ENCODE measurements at regions not wholly inside any gene's neighbourhood (a gene's known extent, or its start where the extent isn't known, plus 50 kb on each side); places are given as distances from the start of the nearest gene placed in this dataset.
"Not testable (repeated sequence)": the region's sequence is repeated elsewhere in the genome, so short reads cannot be mapped to it uniquely, and the experiment has no call there.

DNA sequence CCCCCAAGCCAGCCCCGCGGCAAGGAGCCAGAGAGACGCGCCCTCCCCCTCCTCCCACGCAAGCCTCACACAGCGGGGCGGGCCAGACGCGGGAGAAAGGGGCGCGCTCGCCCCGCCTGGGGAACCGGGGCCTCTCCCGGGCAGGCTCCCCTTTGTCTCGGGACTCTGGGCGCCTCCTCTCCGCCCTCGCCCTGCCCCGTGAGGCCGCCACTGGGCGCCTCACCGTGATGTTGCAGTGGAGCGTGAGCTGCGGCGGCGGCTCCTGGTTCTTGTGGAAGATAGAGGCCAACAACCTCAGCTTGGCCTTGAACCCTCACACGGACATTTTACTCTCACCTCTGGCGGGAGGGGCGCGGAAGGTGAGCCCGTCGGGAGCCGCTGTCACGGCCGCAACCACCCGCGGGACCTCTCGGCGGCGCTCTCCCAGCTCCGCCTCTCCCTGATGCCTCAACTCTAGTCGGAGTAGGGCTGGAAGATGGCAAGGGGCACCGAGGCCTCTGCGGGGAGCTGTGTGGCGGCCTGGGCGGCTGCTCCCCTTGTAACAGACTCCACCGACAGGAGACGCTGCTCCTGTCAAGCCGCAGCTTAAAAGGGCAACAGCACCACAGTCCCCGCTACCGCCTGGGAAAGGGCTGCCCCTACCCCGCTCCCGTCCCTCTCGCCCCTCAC lies 179.2 kb upstream of the ZSCAN2 start:
- not testable (repeated sequence) for DNase-seq

DNA sequence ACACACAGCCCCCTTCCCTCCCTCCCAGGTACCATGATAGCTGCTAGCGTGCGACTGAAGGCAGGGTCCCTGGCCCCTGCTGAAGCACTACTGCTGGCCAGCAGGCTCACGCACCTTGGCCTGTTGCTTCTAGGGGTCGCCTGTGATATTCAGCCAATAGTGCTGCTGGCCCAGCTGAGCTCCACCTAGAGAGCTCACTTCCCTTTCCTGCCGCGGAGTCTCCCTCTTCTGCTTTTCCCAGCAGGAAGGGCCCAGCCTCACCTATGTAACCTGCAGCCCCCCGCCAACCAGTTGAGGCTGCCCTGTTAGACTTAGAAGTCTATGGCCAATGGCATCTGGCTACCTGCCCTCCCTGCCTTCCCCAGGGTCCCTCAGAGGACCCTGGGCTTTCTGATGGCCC lies 175.5 kb upstream of the ZSCAN2 start:
- not testable (repeated sequence) for DNase-seq

GRCh38 chr15:84473305-84473877 lies 127.4 kb upstream of the ZSCAN2 start:
- not testable (repeated sequence) for DNase-seq

DNA sequence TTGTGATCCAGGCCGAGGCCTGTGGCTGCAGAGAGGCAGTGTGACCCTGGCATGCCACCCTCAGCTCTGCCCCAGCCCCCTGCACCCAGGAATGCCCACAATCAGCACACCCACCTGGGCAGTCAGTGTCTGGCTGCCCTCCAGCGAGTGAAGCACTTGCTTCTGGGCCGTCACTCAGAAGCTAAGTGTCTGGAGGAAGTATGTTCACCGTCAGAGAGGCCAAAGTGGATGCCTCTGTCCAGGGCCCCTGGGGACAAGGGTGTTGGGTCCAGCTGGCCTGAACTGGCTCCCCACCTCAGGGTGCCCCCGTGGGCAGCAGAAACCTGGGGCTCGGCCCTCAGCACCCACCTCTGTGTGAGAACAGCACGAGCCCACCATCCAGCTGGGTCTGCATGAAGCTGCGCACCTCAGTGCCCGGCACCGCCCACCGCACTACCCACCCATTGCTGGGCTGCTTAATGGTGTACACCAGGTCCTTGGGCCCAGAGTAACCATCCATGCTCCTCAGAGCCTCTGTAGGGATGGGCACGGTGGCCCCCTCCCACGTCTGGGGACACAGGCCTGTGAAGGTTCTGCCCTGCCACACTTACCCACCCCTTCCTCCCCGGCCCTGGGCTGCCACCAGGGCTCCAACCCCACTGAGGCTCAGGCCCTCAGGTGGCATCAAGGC lies 124.3 kb upstream of the ZSCAN2 start:
- DNase-seq = not testable (repeated sequence)

- DNase-seq = not testable (repeated sequence)
These were observed 123.3 kb upstream of the ZSCAN2 start for GRCh38 chr15:84477550-84477949.

DNA sequence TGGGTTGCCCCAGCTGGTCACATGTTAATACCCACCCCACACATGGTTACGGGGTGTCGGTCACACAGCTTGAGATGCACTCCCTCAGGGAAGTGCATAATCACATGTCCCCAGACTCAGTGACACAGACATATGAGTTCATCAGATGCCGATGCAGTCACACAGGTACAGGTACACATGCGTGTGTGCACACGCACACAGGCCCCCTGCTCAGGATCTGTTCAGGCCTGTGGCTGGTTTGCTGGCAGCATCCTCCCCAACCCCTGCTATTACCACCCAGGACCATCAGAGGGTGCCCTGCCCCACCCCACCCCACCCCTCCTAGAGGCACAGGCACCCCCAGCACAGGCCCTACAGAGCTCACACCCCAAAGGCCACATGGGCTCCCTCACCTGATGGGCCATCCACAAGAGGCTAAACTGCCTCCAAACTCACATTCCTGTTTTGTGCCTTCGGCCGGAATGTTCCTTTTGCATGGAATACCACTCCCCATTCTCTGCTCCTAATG lies 120.6 kb upstream of the ZSCAN2 start:
- DNase-seq = not testable (repeated sequence)

DNA sequence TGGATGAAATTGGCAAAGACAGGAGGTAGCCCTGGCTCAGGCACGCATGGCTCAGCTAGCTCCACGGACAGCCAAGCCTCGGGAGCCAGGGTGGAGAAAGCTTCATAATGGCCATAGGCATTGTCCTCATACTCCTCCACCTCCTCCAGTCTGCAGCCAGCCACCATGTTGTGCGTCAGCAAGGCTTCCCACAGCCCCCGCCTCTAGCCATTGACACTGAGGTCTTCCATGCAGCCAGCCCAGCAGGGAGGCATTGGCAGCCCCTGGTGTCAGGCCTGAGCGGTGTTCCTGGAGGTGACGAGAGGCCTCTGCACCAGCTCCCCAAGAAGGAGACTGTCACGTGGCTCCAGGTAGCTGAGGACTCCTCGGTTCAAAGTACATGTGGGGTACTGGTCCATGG lies 117.0 kb upstream of the ZSCAN2 start:
- not testable (repeated sequence) for DNase-seq

- peak; percentile 26 for DNase-seq
These were observed 100.5 kb upstream of the ZSCAN2 start for GRCh38 chr15:84500165-84500889.

DNA sequence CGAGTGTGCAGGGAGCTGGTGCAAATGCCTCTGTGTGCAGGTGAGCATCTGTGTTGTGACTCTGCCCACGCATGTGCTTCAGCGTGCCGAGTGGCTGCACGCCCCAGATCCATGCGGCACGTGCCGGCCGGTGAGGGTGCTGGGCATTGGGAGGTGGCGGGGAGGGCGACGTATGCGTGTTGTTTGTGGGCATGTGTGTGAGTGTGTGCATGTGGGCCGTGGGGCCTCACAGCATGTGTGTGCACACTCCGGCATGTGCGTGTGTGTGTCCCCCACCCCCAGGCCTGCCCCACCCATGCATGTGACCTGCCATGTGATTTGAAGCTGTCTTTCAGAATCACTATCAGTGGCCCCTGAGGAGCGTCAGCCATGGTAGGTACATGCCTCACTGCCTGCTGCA lies 97.7 kb upstream of the ZSCAN2 start:
- not testable (repeated sequence) for DNase-seq

- DNase-seq = not testable (repeated sequence)
These were observed 95.3 kb upstream of the ZSCAN2 start for GRCh38 chr15:84505552-84505951.

- DNase-seq = not testable (repeated sequence)
These were observed 88.5 kb upstream of the ZSCAN2 start for GRCh38 chr15:84512324-84512723.

- DNase-seq = not testable (repeated sequence)
These were observed 84.0 kb upstream of the ZSCAN2 start for GRCh38 chr15:84516773-84517172.

- peak; percentile 58 for DNase-seq
These were observed 75.1 kb upstream of the ZSCAN2 start for GRCh38 chr15:84525491-84526344.

GRCh38 chr15:84530751-84531150 lies 70.1 kb upstream of the ZSCAN2 start:
- DNase-seq = not testable (repeated sequence)

DNA sequence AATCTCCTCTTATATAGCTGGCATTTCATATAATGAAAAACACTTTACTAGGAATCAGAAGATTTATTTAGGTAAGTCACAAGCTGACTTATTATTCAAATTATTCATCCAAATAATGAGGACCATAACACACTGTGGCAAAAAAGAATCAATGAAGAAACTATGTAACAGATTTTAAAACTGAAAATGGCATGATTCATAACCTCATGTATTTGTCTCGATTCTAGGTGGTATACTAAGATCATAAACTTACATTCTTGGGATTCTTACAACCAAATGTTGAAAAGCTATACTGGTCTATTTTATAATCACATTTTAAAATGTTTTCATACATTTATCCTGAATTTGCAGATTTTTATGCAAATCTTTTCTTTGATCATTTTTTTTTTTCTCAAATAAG lies 69.6 kb upstream of the ZSCAN2 start:
- not testable (repeated sequence) for DNase-seq

DNA sequence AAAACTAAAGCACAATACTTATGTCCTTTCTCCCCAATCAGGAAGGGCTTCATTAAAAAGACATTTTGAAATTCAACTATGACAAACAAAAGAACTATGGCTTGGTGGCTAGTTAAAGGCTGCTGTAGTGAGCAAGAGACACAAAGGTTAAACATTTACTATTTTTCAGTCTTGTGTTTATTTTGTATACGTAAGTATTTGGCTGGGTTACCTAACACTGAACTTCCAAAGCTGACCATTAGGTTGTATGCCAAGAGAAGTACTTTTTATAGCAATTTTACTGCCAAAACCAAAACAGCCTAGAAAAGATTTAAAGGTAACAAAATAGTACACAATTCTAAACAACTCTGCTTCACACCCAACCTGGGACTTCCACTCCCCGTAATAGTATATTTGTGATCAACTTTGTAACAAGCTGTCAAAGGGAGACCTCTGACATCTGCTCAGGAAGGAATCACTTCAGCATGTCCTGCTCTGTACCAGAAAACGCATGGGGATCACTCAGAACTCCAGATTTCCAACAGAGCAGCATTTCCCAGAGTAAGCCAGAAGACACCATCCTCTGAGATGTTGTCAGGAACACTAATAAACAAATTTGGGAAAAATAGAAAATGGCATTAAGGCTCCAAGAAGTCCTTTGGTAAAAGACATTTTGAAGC lies 69.0 kb upstream of the ZSCAN2 start:
- not testable (repeated sequence) for DNase-seq

- peak; percentile 8 for DNase-seq
These were observed 67.1 kb upstream of the ZSCAN2 start for GRCh38 chr15:84533705-84534104.

GRCh38 chr15:84534561-84535235 lies 66.1 kb upstream of the ZSCAN2 start:
- DNase-seq = not testable (repeated sequence)

DNA sequence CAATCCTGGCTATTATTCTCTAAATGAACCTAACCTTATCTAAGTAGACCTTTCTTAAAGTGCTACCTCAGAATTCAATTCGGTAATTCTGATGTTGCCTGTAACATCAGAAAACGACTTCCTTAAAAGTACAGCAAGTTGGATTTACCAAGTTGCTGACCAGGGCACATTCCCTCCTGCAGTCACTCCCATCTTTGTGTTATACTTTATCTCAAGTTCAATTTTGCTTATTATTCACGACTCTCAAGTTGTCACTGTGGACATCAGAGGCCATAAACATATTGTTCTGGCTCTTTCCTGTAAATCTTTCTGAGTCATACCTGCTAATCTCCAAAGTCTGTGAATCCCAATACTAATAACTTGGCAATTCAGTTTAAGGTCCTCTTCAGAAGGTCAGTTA lies 64.6 kb upstream of the ZSCAN2 start:
- not testable (repeated sequence) for DNase-seq

- DNase-seq = not testable (repeated sequence)
These were observed 56.2 kb upstream of the ZSCAN2 start for GRCh38 chr15:84544586-84544985.

DNA sequence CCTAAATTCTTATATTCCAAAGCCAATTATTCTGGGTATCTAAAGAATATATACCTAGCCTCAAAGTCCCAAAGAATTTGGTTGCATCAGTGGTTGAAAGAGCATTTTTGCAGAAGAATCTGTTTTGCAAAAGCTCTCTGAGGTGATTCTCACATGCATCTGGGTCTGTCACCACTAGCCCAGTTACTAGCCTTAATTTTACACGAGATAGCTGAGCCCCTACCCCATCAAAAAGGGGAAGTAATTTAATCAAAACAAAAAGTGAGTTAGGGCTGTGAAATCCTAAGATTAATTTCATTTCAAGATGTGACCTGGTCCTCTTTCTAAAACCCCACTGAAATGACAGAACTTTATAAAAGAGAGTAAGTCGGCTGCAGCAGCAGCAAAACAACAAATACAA lies 53.7 kb upstream of the ZSCAN2 start:
- not testable (repeated sequence) for DNase-seq
